ENCODE measurements at regions not wholly inside any gene's neighbourhood (a gene's known extent, or its start where the extent isn't known, plus 50 kb on each side); places are given as distances from the start of the nearest gene placed in this dataset.
A peak's percentile ranks its signal among the peaks of the same experiment; 100 is the strongest.

GRCh38 chr6:121520337-121521163 lies 85.1 kb downstream of the GJA1 start:
- intact Hi-C loops (cut with DNase I): no loop called here
- no peaks in the 10 kb centered on the region for H3K36me3 ChIP-seq
- H3K4me1 ChIP-seq (ENCODE audit: insufficient read depth): peaks cover 3% of the 10 kb centered on the region
- no peak overlapping the region for H3K4me3 ChIP-seq
- H3K27ac ChIP-seq: no peak overlapping the region
- WGBS, 3 donors: 82 to 84% (median 83%) methylated on average over 7 of the region's 7 CpGs
- no peaks in the 10 kb centered on the region for H3K9me3 ChIP-seq
- no peak for TF ChIP-seq POLR2A (IDR thresholded peaks at IDR 0.05)
- no peak for TF ChIP-seq EP300 (IDR thresholded peaks at IDR 0.05)
- no peak for TF ChIP-seq CTCF (IDR thresholded peaks at IDR 0.05)
- DNase-seq: no peak
- no peaks in the 10 kb centered on the region for H3K27me3 ChIP-seq

- intact Hi-C loops (cut with DNase I): no loop called here
Observed at GRCh38 chr6:121521164-121521555, 85.7 kb downstream of the GJA1 start.

GRCh38 chr6:121522265-121522664 lies 86.8 kb downstream of the GJA1 start:
- DNase-seq: peak in 2 of 5 donors; percentile 17 to 37
- no peaks in the 10 kb centered on the region for H3K27me3 ChIP-seq
- TF ChIP-seq CTCF (IDR thresholded peaks at IDR 0.05): no peak
- TF ChIP-seq EP300 (IDR thresholded peaks at IDR 0.05): no peak
- TF ChIP-seq POLR2A (IDR thresholded peaks at IDR 0.05): no peak
- no peak overlapping the region for H3K4me3 ChIP-seq
- intact Hi-C loops (cut with DNase I): no loop called here
- peaks cover 3% of the 10 kb centered on the region for H3K4me1 ChIP-seq (ENCODE audit: insufficient read depth)
- H3K27ac ChIP-seq: peak overlapping the region; percentile 4 to 59
- H3K36me3 ChIP-seq: no peaks in the 10 kb centered on the region
- 0 to 8% (median 1%) methylated on average over 2 of the region's 2 CpGs for WGBS, 3 donors
- no peaks in the 10 kb centered on the region for H3K9me3 ChIP-seq

More at GRCh38 chr6:121521164-121521555, 85.7 kb downstream of the GJA1 start:
- H3K4me3 ChIP-seq: no peak overlapping the region
- peaks cover 3% of the 10 kb centered on the region for H3K4me1 ChIP-seq (ENCODE audit: insufficient read depth)
- WGBS, 3 donors: 82 to 94% (median 90%) methylated on average over 2 of the region's 2 CpGs
- H3K36me3 ChIP-seq: no peaks in the 10 kb centered on the region
- no peak for TF ChIP-seq EP300 (IDR thresholded peaks at IDR 0.05)
- TF ChIP-seq CTCF (IDR thresholded peaks at IDR 0.05): no peak
- no peak for TF ChIP-seq POLR2A (IDR thresholded peaks at IDR 0.05)
- no peaks in the 10 kb centered on the region for H3K9me3 ChIP-seq
- H3K27me3 ChIP-seq: no peaks in the 10 kb centered on the region
- DNase-seq: no peak
- no peak overlapping the region for H3K27ac ChIP-seq

GRCh38 chr6:121522771-121523386 lies 87.4 kb downstream of the GJA1 start:
- 20 to 28% (median 23%) methylated on average over 3 of the region's 3 CpGs for WGBS, 3 donors
- Histone ChIP-seq H3K4me1 (ENCODE audit: insufficient read depth) (peaks cover 3% of the 10 kb centered on the region), H3K36me3 (no peaks in the 10 kb centered on the region), H3K4me3 (no peak overlapping the region), H3K9me3 (no peaks in the 10 kb centered on the region), H3K27me3 (no peaks in the 10 kb centered on the region), H3K27ac (peak overlapping the region; percentile 4 to 59)
- intact Hi-C loops (cut with DNase I): no loop called here
- no peak for DNase-seq
- TF ChIP-seq POLR2A (IDR thresholded peaks at IDR 0.05): no peak
- TF ChIP-seq EP300 (IDR thresholded peaks at IDR 0.05): no peak
- no peak for TF ChIP-seq CTCF (IDR thresholded peaks at IDR 0.05)

Data from ovary (tissue), 7 donors.